ENCODE measurements at regions not wholly inside any gene's neighbourhood (a gene's known extent, or its start where the extent isn't known, plus 50 kb on each side); places are given as distances from the start of the nearest gene placed in this dataset.

GRCh38 chr12:90038289-90038688 lies 329.7 kb upstream of the ATP2B1 start:
- intact Hi-C loops (cut with DNase I), result no loop called here
- no peak overlapping the region for H3K27ac ChIP-seq
- TF ChIP-seq, protein P1, sequence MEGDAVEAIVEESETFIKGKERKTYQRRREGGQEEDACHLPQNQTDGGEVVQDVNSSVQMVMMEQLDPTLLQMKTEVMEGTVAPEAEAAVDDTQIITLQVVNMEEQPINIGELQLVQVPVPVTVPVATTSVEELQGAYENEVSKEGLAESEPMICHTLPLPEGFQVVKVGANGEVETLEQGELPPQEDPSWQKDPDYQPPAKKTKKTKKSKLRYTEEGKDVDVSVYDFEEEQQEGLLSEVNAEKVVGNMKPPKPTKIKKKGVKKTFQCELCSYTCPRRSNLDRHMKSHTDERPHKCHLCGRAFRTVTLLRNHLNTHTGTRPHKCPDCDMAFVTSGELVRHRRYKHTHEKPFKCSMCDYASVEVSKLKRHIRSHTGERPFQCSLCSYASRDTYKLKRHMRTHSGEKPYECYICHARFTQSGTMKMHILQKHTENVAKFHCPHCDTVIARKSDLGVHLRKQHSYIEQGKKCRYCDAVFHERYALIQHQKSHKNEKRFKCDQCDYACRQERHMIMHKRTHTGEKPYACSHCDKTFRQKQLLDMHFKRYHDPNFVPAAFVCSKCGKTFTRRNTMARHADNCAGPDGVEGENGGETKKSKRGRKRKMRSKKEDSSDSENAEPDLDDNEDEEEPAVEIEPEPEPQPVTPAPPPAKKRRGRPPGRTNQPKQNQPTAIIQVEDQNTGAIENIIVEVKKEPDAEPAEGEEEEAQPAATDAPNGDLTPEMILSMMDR (IDR thresholded peaks at IDR 0.05), result no peak
- TF ChIP-seq POLR2AphosphoS5 (IDR thresholded peaks at IDR 0.05; ENCODE audit: insufficient read depth in 1 of 2, low read depth in 1 of 2) (no peak), POLR2A (IDR thresholded peaks at IDR 0.05) (no peak)

DNA sequence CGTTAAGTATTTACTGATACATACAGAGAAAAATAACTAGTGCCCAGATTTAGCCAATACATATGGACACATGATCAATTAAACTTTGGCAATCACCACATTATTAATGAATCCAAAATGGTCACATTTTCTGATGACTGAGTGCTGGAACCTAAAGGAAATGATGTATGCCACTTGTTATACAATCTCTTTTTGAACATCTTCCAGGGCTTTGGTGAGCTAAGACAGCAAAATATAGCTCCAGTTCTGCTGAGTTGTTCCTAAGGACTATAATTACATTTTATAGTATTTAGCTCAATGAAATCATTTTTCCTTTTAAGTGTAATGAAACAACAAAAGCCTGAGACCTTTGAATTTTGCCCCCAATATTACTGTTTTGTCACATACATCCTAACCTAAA lies 329.1 kb upstream of the ATP2B1 start:
- Histone ChIP-seq H3K4me3 (no peak overlapping the region), H3K36me3 (no peaks in the 10 kb centered on the region), H3K9me3 (no peaks in the 10 kb centered on the region), H3K27ac (no peak overlapping the region), H3K4me1 (no peaks in the 10 kb centered on the region), H3K27me3 (no peaks in the 10 kb centered on the region)
- intact Hi-C loops (cut with DNase I), result no loop called here
- no peak for TF ChIP-seq POLR2A (IDR thresholded peaks at IDR 0.05)
- no peak for TF ChIP-seq POLR2AphosphoS5 (IDR thresholded peaks at IDR 0.05; ENCODE audit: insufficient read depth in 1 of 2, low read depth in 1 of 2)
- TF ChIP-seq, protein P1 (IDR thresholded peaks at IDR 0.05), result no peak
- DNase-seq (ENCODE audit: extremely low spot score in 2 of 2), result no peak

More at GRCh38 chr12:90038289-90038688, 329.7 kb upstream of the ATP2B1 start:
- no peaks in the 10 kb centered on the region for H3K36me3 ChIP-seq
- H3K4me1 ChIP-seq, result no peaks in the 10 kb centered on the region
- no peaks in the 10 kb centered on the region for H3K9me3 ChIP-seq
- no peaks in the 10 kb centered on the region for H3K27me3 ChIP-seq
- no peak for DNase-seq (ENCODE audit: extremely low spot score in 2 of 2)
- H3K4me3 ChIP-seq, result no peak overlapping the region

GRCh38 chr12:90036637-90037036 lies 328.0 kb upstream of the ATP2B1 start:
- no peaks in the 10 kb centered on the region for H3K9me3 ChIP-seq
- H3K4me3 ChIP-seq, result no peak overlapping the region
- no peak for DNase-seq (ENCODE audit: extremely low spot score in 2 of 2)
- H3K27me3 ChIP-seq, result no peaks in the 10 kb centered on the region
- H3K4me1 ChIP-seq, result no peaks in the 10 kb centered on the region
- no peaks in the 10 kb centered on the region for H3K36me3 ChIP-seq
- intact Hi-C loops (cut with DNase I), result no loop called here
- TF ChIP-seq POLR2AphosphoS5 (IDR thresholded peaks at IDR 0.05; ENCODE audit: insufficient read depth in 1 of 2, low read depth in 1 of 2) (no peak), POLR2A (IDR thresholded peaks at IDR 0.05) (no peak)
- TF ChIP-seq, protein P1 (IDR thresholded peaks at IDR 0.05), result no peak
- H3K27ac ChIP-seq, result no peak overlapping the region

DNA sequence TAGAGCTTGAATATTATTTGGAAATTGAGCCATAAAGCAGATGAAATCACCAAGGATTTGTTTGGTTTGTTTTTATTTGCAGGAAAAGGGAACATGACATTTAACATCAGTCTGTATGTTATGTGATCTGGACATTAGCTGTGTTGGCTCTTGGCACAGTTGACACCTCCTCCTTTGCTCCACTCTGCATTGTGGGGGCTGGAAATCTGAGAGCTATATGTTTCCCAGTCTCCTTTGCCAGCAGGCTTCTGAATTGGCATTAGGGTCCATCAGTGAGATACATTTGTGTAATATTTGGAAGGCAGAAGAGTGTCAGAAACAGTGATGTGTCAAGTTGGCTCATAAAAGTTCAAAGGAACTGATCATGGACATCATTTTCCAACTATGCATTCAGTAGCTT lies 322.1 kb upstream of the ATP2B1 start:
- no peak for DNase-seq (ENCODE audit: extremely low spot score in 2 of 2)
- Histone ChIP-seq H3K4me3 (no peak overlapping the region), H3K27me3 (no peaks in the 10 kb centered on the region), H3K27ac (no peak overlapping the region), H3K9me3 (no peaks in the 10 kb centered on the region), H3K4me1 (peaks cover 17% of the 10 kb centered on the region), H3K36me3 (no peaks in the 10 kb centered on the region)
- TF ChIP-seq, protein P1 (IDR thresholded peaks at IDR 0.05), result no peak
- TF ChIP-seq POLR2AphosphoS5 (IDR thresholded peaks at IDR 0.05; ENCODE audit: insufficient read depth in 1 of 2, low read depth in 1 of 2) (no peak), POLR2A (IDR thresholded peaks at IDR 0.05) (no peak)
- intact Hi-C loops (cut with DNase I), result no loop called here

- no peak for DNase-seq (ENCODE audit: extremely low spot score in 2 of 2)
- Histone ChIP-seq H3K36me3 (no peaks in the 10 kb centered on the region), H3K4me1 (peaks cover 17% of the 10 kb centered on the region), H3K9me3 (no peaks in the 10 kb centered on the region), H3K27ac (no peak overlapping the region), H3K27me3 (no peaks in the 10 kb centered on the region), H3K4me3 (no peak overlapping the region)
- intact Hi-C loops (cut with DNase I), result no loop called here
- TF ChIP-seq POLR2A (IDR thresholded peaks at IDR 0.05) (no peak), POLR2AphosphoS5 (IDR thresholded peaks at IDR 0.05; ENCODE audit: insufficient read depth in 1 of 2, low read depth in 1 of 2) (no peak)
- TF ChIP-seq, protein P1 (IDR thresholded peaks at IDR 0.05), result no peak
Observed at GRCh38 chr12:90029317-90029716, 320.7 kb upstream of the ATP2B1 start.

Measured in vagina (tissue), 2 donors.